ENCODE measurements at regions not wholly inside any gene's neighbourhood (a gene's known extent, or its start where the extent isn't known, plus 50 kb on each side); places are given as distances from the start of the nearest gene placed in this dataset.

DNA sequence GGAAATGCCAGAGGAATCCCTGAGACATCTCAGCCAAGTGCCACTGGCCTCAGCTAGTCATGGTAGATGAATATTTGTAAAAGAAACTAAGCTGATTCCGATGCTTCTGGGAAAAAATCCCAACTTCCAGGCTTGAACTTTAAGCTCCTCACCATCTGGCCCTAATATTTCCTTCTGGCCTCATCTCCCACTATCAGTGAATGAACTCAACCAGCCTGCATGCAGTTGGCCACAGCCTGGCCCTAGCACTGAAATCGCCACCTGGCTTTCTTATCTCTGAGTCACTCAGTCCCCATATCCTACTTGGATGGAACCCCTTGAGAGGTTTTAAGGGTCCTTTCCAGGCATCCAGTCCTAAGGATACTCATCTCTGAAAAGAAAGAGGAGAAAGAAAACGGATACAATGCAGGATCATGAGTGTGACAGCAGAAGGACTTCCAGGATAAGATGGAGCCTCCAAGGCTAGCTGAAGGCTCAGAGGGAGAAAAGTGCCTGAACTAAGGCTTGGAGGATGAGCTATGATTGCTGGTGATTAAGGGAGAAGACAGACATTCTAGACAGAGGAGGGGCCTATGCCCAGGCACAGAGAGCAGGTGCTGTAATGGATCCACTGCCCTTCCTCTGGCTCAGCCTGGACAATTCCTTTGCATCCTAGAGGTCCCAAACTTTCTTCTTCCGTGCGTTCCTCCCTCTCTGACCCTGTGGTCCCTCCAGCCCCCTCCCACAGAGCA lies 141.5 kb upstream of the MYCN start:
- intact Hi-C loops (cut with DNase I), result no loop called here
- no peaks in the 10 kb centered on the region for H3K9me3 ChIP-seq
- DNase-seq, result no peak
- no peaks in the 10 kb centered on the region for H3K36me3 ChIP-seq
- no peaks in the 10 kb centered on the region for H3K27me3 ChIP-seq
- H3K4me3 ChIP-seq, result no peak overlapping the region
- TF ChIP-seq, protein P1, sequence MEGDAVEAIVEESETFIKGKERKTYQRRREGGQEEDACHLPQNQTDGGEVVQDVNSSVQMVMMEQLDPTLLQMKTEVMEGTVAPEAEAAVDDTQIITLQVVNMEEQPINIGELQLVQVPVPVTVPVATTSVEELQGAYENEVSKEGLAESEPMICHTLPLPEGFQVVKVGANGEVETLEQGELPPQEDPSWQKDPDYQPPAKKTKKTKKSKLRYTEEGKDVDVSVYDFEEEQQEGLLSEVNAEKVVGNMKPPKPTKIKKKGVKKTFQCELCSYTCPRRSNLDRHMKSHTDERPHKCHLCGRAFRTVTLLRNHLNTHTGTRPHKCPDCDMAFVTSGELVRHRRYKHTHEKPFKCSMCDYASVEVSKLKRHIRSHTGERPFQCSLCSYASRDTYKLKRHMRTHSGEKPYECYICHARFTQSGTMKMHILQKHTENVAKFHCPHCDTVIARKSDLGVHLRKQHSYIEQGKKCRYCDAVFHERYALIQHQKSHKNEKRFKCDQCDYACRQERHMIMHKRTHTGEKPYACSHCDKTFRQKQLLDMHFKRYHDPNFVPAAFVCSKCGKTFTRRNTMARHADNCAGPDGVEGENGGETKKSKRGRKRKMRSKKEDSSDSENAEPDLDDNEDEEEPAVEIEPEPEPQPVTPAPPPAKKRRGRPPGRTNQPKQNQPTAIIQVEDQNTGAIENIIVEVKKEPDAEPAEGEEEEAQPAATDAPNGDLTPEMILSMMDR (IDR thresholded peaks at IDR 0.05), result no peak
- TF ChIP-seq POLR2A (IDR thresholded peaks at IDR 0.05), result no peak
- H3K27ac ChIP-seq, result no peak overlapping the region
- WGBS, 2 donors, result 71 to 92% methylated on average over 3 to 4 of the region's 5 CpGs
- H3K4me1 ChIP-seq, result peaks cover 0 to 15% (median 0%) of the 10 kb centered on the region in 3 donors

DNA sequence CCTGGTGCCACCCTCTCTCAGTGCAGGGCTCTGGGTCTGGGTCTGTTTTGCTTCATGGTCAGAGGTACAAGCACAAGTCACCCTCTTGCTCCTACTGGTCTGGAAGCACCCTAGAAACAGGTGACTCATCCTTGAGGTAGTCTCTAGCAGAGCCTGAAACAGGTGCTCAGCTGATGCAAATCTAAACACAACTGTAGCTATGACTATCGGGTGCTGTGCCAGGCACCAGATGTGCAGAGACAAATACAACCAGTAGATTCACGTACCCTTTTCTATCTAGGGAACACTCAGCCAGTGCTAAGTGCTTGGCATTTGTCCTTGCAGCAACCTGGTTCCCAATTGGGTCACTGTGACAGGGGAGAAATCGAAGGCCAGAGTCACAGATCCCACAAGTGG lies 140.9 kb upstream of the MYCN start:
- Histone ChIP-seq H3K27me3 (no peaks in the 10 kb centered on the region), H3K9me3 (no peaks in the 10 kb centered on the region), H3K27ac (no peak overlapping the region), H3K4me3 (no peak overlapping the region), H3K4me1 (peaks cover 0 to 15% (median 0%) of the 10 kb centered on the region in 3 donors), H3K36me3 (no peaks in the 10 kb centered on the region)
- intact Hi-C loops (cut with DNase I), result no loop called here
- WGBS, 2 donors, result 38% methylated on average over 2 of the region's 3 CpGs; no CpG with 5 or more reads in 1 of the 2 donors
- TF ChIP-seq, protein P1 (IDR thresholded peaks at IDR 0.05), result no peak
- no peak for TF ChIP-seq POLR2A (IDR thresholded peaks at IDR 0.05)
- no peak for DNase-seq

DNA sequence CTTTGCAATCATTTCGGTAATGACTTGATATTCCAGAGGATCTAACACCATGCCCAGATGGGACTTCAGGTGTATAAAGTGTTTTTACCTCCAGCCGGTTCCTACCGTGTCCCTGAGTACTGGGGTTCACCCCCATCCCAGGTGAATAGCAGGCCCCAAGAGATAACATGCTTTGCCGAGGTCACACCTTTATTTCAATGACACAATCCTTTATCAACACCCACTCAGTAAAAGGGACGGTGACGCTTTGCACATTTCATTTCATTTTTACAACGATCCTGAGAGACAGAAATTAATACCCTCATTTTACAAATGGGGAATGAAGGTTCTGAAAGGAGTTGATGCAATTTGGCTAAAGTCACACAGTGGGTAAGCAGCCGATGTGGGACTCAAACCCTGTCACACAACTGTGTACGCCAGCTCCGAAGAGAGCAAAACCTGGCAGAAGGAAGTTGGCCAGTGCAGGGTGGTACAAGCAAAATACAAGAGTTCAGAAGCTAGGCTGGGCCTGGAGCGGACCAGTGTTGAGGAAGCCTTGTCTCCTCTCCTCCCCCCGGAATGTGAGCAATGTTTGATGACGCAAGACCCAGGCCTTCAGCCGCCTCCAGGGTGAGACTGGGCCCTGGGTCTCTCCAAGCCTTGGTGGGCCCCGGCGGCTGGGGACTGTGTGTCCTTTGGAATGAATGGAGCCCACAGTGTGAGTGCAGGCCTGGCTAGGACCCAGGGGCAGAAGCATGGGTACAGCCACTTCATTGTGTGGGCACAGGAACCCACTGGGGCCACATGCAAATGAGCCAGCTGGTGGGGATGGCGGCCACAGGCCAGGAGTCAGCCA lies 139.6 kb upstream of the MYCN start:
- Histone ChIP-seq H3K9me3 (no peaks in the 10 kb centered on the region), H3K27me3 (no peaks in the 10 kb centered on the region), H3K4me1 (peaks cover 0 to 6% (median 0%) of the 10 kb centered on the region in 3 donors), H3K4me3 (no peak overlapping the region), H3K36me3 (no peaks in the 10 kb centered on the region), H3K27ac (no peak overlapping the region)
- no peak for TF ChIP-seq POLR2A (IDR thresholded peaks at IDR 0.05)
- TF ChIP-seq, protein P1 (IDR thresholded peaks at IDR 0.05), result no peak
- no peak for DNase-seq
- intact Hi-C loops (cut with DNase I), result no loop called here
- WGBS, 2 donors, result 90 to 94% methylated on average over 11 to 12 of the region's 17 CpGs

DNA sequence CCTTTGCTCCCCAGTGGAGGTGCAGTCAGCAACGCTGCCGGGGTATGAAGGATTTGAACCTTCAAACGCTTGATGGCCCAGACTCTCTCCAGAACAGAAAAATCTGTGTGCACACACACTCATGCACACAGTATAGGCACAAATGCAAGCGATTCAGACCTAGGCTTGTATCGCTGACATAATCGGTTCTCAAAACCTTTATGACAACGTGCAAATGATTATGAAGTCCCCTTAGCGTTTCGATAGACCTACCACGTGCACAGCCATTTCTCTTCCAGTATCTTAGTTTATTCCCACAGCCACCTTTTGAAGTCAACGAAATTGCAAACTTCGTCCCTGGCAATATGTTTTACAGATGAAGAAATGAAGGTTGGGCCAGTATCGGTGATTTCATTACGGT lies 138.9 kb upstream of the MYCN start:
- Histone ChIP-seq H3K27me3 (no peaks in the 10 kb centered on the region), H3K4me3 (no peak overlapping the region), H3K9me3 (no peaks in the 10 kb centered on the region), H3K36me3 (no peaks in the 10 kb centered on the region), H3K27ac (no peak overlapping the region), H3K4me1 (peaks cover 0 to 4% (median 0%) of the 10 kb centered on the region in 3 donors)
- TF ChIP-seq, protein P1 (IDR thresholded peaks at IDR 0.05), result no peak
- TF ChIP-seq POLR2A (IDR thresholded peaks at IDR 0.05), result no peak
- intact Hi-C loops (cut with DNase I), result no loop called here
- 92 to 94% methylated on average over 14 of the region's 14 CpGs for WGBS, 2 donors
- DNase-seq, result no peak

DNA sequence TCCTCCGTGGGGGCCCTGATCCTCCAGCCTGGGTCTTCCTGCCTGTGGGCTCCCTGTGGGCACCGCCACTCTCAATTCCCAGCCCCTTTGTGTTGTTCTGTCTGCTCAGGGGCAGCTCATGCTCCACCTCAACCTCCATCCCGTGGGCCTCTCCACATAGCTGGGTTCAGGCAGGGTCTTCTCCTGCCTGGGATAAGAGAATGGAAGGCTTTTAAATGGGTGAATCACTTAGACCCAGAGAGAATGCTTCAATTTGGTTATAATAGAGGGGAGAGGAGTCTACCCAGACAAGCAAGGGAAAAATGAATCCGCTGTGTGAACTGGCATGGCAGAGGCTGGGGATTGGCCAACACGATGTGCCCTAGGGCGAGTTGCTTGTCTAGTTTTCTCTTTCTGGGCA lies 138.4 kb upstream of the MYCN start:
- peaks cover 0 to 4% (median 0%) of the 10 kb centered on the region in 3 donors for H3K4me1 ChIP-seq
- H3K27me3 ChIP-seq, result no peaks in the 10 kb centered on the region
- no peaks in the 10 kb centered on the region for H3K36me3 ChIP-seq
- WGBS, 2 donors, result 63 to 68% methylated on average over 6 of the region's 6 CpGs
- DNase-seq, result no peak
- no peak overlapping the region for H3K4me3 ChIP-seq
- no peaks in the 10 kb centered on the region for H3K9me3 ChIP-seq
- intact Hi-C loops (cut with DNase I), result no loop called here
- TF ChIP-seq, protein P1 (IDR thresholded peaks at IDR 0.05), result no peak
- no peak for TF ChIP-seq POLR2A (IDR thresholded peaks at IDR 0.05)
- H3K27ac ChIP-seq, result no peak overlapping the region
